ENCODE measurements at regions not wholly inside any gene's neighbourhood (a gene's known extent, or its start where the extent isn't known, plus 50 kb on each side); places are given as distances from the start of the nearest gene placed in this dataset.
"Not testable (repeated sequence)": the region's sequence is repeated elsewhere in the genome, so short reads cannot be mapped to it uniquely, and the experiment has no call there.

- TF ChIP-seq CTCF (IDR thresholded peaks at IDR 0.05; ENCODE audit: low read length) = no peak
- TF ChIP-seq EZH2 (IDR thresholded peaks at IDR 0.05; ENCODE audit: borderline replicate concordance, low read length) = no peak
- no peaks in the 10 kb centered on the region for H3K4me1 ChIP-seq (ENCODE audit: insufficient read depth, low read length, severe bottlenecking)
- 0 out of 2 replicates have a peak, but pooled peaks cover 2% of the 10 kb centered on the region for H3K9me3 ChIP-seq (ENCODE audit: low read length)
- no peaks in the 10 kb centered on the region for H3F3A ChIP-seq (ENCODE audit: insufficient read depth, low read length)
- H3K9me2 ChIP-seq (ENCODE audit: low read depth, low read length) = no peaks in the 10 kb centered on the region
- no peaks in the 10 kb centered on the region for H3K27me3 ChIP-seq (ENCODE audit: insufficient read depth, low read length)
- no peaks in the 10 kb centered on the region for H3K79me2 ChIP-seq (ENCODE audit: insufficient read depth, low read length)
- H2AFZ ChIP-seq (ENCODE audit: low read length) = no peak overlapping the region
- no peak overlapping the region for H3K4me2 ChIP-seq (ENCODE audit: low read length)
- H3K36me3 ChIP-seq (ENCODE audit: insufficient read depth, low read length) = no peaks in the 10 kb centered on the region
- H4K20me1 ChIP-seq (ENCODE audit: insufficient read depth, low read length) = no peaks in the 10 kb centered on the region
- H3K27ac ChIP-seq (ENCODE audit: low read depth, low read length, poor library complexity, severe bottlenecking) = no peak overlapping the region
- no peak overlapping the region for H3K4me3 ChIP-seq (ENCODE audit: low read depth, low read length, poor library complexity, severe bottlenecking)
- no peak overlapping the region for H3K9ac ChIP-seq (ENCODE audit: low read length)
Measured at GRCh38 chr16:46404028-46404427, 217.2 kb downstream of the SHCBP1 start.

- not testable (repeated sequence) for H3K79me2 ChIP-seq (ENCODE audit: insufficient read depth, low read length); H3K4me3 ChIP-seq (ENCODE audit: low read depth, low read length, poor library complexity, severe bottlenecking); H3K36me3 ChIP-seq (ENCODE audit: insufficient read depth, low read length); H4K20me1 ChIP-seq (ENCODE audit: insufficient read depth, low read length); H3K9me2 ChIP-seq (ENCODE audit: low read depth, low read length); H3K27ac ChIP-seq (ENCODE audit: low read depth, low read length, poor library complexity, severe bottlenecking); H3K4me1 ChIP-seq (ENCODE audit: insufficient read depth, low read length, severe bottlenecking); H3K9me3 ChIP-seq (ENCODE audit: low read length); H3K4me2 ChIP-seq (ENCODE audit: low read length); H3K27me3 ChIP-seq (ENCODE audit: insufficient read depth, low read length); H3K9ac ChIP-seq (ENCODE audit: low read length); H2AFZ ChIP-seq (ENCODE audit: low read length); H3F3A ChIP-seq (ENCODE audit: insufficient read depth, low read length)
Measured at GRCh38 chr16:46398559-46398958, 222.6 kb downstream of the SHCBP1 start.

- H3K9me3 ChIP-seq (ENCODE audit: low read length); H3K9me2 ChIP-seq (ENCODE audit: low read depth, low read length); H3K9ac ChIP-seq (ENCODE audit: low read length); H3K4me1 ChIP-seq (ENCODE audit: insufficient read depth, low read length, severe bottlenecking); H3K4me2 ChIP-seq (ENCODE audit: low read length); H3F3A ChIP-seq (ENCODE audit: insufficient read depth, low read length); H3K27ac ChIP-seq (ENCODE audit: low read depth, low read length, poor library complexity, severe bottlenecking); H3K36me3 ChIP-seq (ENCODE audit: insufficient read depth, low read length); H3K27me3 ChIP-seq (ENCODE audit: insufficient read depth, low read length); H2AFZ ChIP-seq (ENCODE audit: low read length); H4K20me1 ChIP-seq (ENCODE audit: insufficient read depth, low read length); H3K79me2 ChIP-seq (ENCODE audit: insufficient read depth, low read length); H3K4me3 ChIP-seq (ENCODE audit: low read depth, low read length, poor library complexity, severe bottlenecking): not testable (repeated sequence)
Measured at GRCh38 chr16:46396883-46397270, 224.3 kb downstream of the SHCBP1 start.

GRCh38 chr16:46396131-46396882 lies 224.9 kb downstream of the SHCBP1 start:
- H2AFZ ChIP-seq (ENCODE audit: low read length); H3K79me2 ChIP-seq (ENCODE audit: insufficient read depth, low read length); H3K27ac ChIP-seq (ENCODE audit: low read depth, low read length, poor library complexity, severe bottlenecking); H3K9ac ChIP-seq (ENCODE audit: low read length); H3K9me3 ChIP-seq (ENCODE audit: low read length); H3K36me3 ChIP-seq (ENCODE audit: insufficient read depth, low read length); H3F3A ChIP-seq (ENCODE audit: insufficient read depth, low read length); H3K4me3 ChIP-seq (ENCODE audit: low read depth, low read length, poor library complexity, severe bottlenecking); H4K20me1 ChIP-seq (ENCODE audit: insufficient read depth, low read length); H3K4me1 ChIP-seq (ENCODE audit: insufficient read depth, low read length, severe bottlenecking); H3K27me3 ChIP-seq (ENCODE audit: insufficient read depth, low read length); H3K4me2 ChIP-seq (ENCODE audit: low read length); H3K9me2 ChIP-seq (ENCODE audit: low read depth, low read length): not testable (repeated sequence)

- H3K4me2 ChIP-seq (ENCODE audit: low read length); H3K4me3 ChIP-seq (ENCODE audit: low read depth, low read length, poor library complexity, severe bottlenecking): not testable (repeated sequence)
Measured at GRCh38 chr16:46395391-46395921, 225.7 kb downstream of the SHCBP1 start.

GRCh38 chr16:46394963-46395362 lies 226.2 kb downstream of the SHCBP1 start:
- not testable (repeated sequence) for H3K4me2 ChIP-seq (ENCODE audit: low read length)

More at GRCh38 chr16:46395391-46395921, 225.7 kb downstream of the SHCBP1 start:
- not testable (repeated sequence) for H3K9me3 ChIP-seq (ENCODE audit: low read length); H3F3A ChIP-seq (ENCODE audit: insufficient read depth, low read length); H4K20me1 ChIP-seq (ENCODE audit: insufficient read depth, low read length); H3K27ac ChIP-seq (ENCODE audit: low read depth, low read length, poor library complexity, severe bottlenecking); H3K27me3 ChIP-seq (ENCODE audit: insufficient read depth, low read length); H3K36me3 ChIP-seq (ENCODE audit: insufficient read depth, low read length); H3K9ac ChIP-seq (ENCODE audit: low read length); H3K9me2 ChIP-seq (ENCODE audit: low read depth, low read length); H3K79me2 ChIP-seq (ENCODE audit: insufficient read depth, low read length); H3K4me1 ChIP-seq (ENCODE audit: insufficient read depth, low read length, severe bottlenecking); H2AFZ ChIP-seq (ENCODE audit: low read length)

GRCh38 chr16:46394149-46394548 lies 227.0 kb downstream of the SHCBP1 start:
- H3K9ac ChIP-seq (ENCODE audit: low read length); H3K9me2 ChIP-seq (ENCODE audit: low read depth, low read length); H3K36me3 ChIP-seq (ENCODE audit: insufficient read depth, low read length); H3K27ac ChIP-seq (ENCODE audit: low read depth, low read length, poor library complexity, severe bottlenecking); H4K20me1 ChIP-seq (ENCODE audit: insufficient read depth, low read length); H3K9me3 ChIP-seq (ENCODE audit: low read length); H3K4me2 ChIP-seq (ENCODE audit: low read length); H3K79me2 ChIP-seq (ENCODE audit: insufficient read depth, low read length); H3K4me1 ChIP-seq (ENCODE audit: insufficient read depth, low read length, severe bottlenecking); H3K27me3 ChIP-seq (ENCODE audit: insufficient read depth, low read length); H3K4me3 ChIP-seq (ENCODE audit: low read depth, low read length, poor library complexity, severe bottlenecking); H3F3A ChIP-seq (ENCODE audit: insufficient read depth, low read length); H2AFZ ChIP-seq (ENCODE audit: low read length): not testable (repeated sequence)

More at GRCh38 chr16:46394963-46395362, 226.2 kb downstream of the SHCBP1 start:
- H3K4me3 ChIP-seq (ENCODE audit: low read depth, low read length, poor library complexity, severe bottlenecking); H3K9ac ChIP-seq (ENCODE audit: low read length); H3K27me3 ChIP-seq (ENCODE audit: insufficient read depth, low read length); H3K4me1 ChIP-seq (ENCODE audit: insufficient read depth, low read length, severe bottlenecking); H3K9me3 ChIP-seq (ENCODE audit: low read length); H3K9me2 ChIP-seq (ENCODE audit: low read depth, low read length); H3K36me3 ChIP-seq (ENCODE audit: insufficient read depth, low read length); H2AFZ ChIP-seq (ENCODE audit: low read length); H4K20me1 ChIP-seq (ENCODE audit: insufficient read depth, low read length); H3F3A ChIP-seq (ENCODE audit: insufficient read depth, low read length); H3K27ac ChIP-seq (ENCODE audit: low read depth, low read length, poor library complexity, severe bottlenecking); H3K79me2 ChIP-seq (ENCODE audit: insufficient read depth, low read length): not testable (repeated sequence)
